Gastrocnemius medialis (tissue), 4 donors: ENCODE measurements at regions not wholly inside any gene's neighbourhood (a gene's known extent, or its start where the extent isn't known, plus 50 kb on each side); places are given as distances from the start of the nearest gene placed in this dataset.

Experiments
- ATAC-seq, 2 donors: fragments of 150-250 bp; one replicate each; pipeline ENCODE4 v1.9.1; 2016
- DNase-seq, 2 donors: peaks; one replicate each; pipeline ENCODE4 v3.0.0-alpha.2; 2019
- H3K27ac ChIP-seq, 4 donors: fragments of 200-600 bp; sonication (generic); 1 replicate in 1 of 4; 2 replicates in 3 of 4; pipeline ENCODE4 v1.5.1; 2016 to 2018; ENCODE audit warnings: mild to moderate bottlenecking in 2 of 4, moderate library complexity in 1 of 4
- H3K27me3 ChIP-seq, 3 donors: fragments of 200-600 bp; sonication (generic) in 2 of 3; 1 replicate in 1 of 3; 2 replicates in 2 of 3; pipeline versions ENCODE4 v1.5.1 to v1.6.0; 2016 to 2019; ENCODE audit warnings: mild to moderate bottlenecking in 1 of 3, moderate library complexity in 1 of 3
- H3K36me3 ChIP-seq, 2 donors: fragments of 200-600 bp; sonication (generic) in 1 of 2; one replicate each; pipeline ENCODE4 v1.5.1; 2017 to 2018
- H3K4me1 ChIP-seq, 2 donors: fragments of 200-600 bp; sonication (generic) in 1 of 2; one replicate each; pipeline ENCODE4 v1.5.1; 2016 to 2017; ENCODE audit warnings: mild to moderate bottlenecking in 2 of 2
- H3K4me3 ChIP-seq, 4 donors: fragments of 200-600 bp; sonication (generic) in 3 of 4; 1 replicate in 1 of 4; 2 replicates in 3 of 4; pipeline ENCODE4 v1.5.1; 2016 to 2019; ENCODE audit warnings: mild to moderate bottlenecking in 2 of 4
- H3K9me3 ChIP-seq, 3 donors: fragments of 200-600 bp; sonication (generic) in 2 of 3; 1 replicate in 1 of 3; 2 replicates in 2 of 3; pipeline ENCODE4 v1.5.1; 2016 to 2019
- POLR2A ChIP-seq, 2 donors: fragments of 450-650 bp; IDR thresholded peaks; one replicate each; pipeline ENCODE4 v1.6.1; 2017; ENCODE audit warnings: antibody characterized with exemption in 2 of 2, mild to moderate bottlenecking in 2 of 2, moderate library complexity in 2 of 2
- in situ Hi-C, 4 donors: fragments of 200-750 bp; cut with MboI; loops; one replicate each; pipeline versions ENCODE4 v1.15.0 to v1.8.0; 2017; ENCODE audit warnings: low sequenced_read_pairs in 4 of 4
- intact Hi-C: fragments of 100-400 bp; cut with DNase I; formaldehyde crosslinking; loops from one replicate; pipeline ENCODE4 v1.15.1; 2023; ENCODE audit warnings: low total_unique reads
- TF ChIP-seq, protein P1 (sequence below), 5 experiments: fragments of 450-650 bp in 3 of 5; fragments of 200-600 bp in 2 of 5; sonication (generic) in 2 of 5; IDR thresholded peaks in 4 of 5; conservative IDR thresholded peaks in 1 of 5; 1 replicate in 4 of 5; 2 replicates in 1 of 5; pipeline ENCODE4 v1.5.1; 2016 to 2019; ENCODE audit warnings: antibody characterized with exemption in 5 of 5, mild to moderate bottlenecking in 3 of 5, moderate library complexity in 3 of 5

DNA sequence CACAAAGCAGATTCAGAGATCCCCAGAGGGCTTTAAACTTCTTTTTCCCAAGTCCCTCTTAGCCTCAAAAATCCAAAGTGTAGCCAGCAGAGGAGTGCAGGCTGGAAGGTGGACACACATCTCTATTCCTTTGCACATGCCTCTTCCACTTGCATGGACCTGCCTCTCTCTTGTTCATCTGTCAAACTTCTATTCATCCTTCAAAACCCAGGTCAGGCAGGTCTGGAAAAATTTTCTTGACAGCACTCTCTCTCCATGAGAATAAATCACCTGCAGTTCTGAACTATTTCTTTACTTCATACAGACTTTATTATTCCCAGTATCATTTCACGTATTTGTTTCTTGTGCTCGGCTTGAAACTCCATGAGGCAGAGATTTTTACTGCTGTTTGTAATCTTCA is 127.5 kb downstream of the SS18 start:
- DNase-seq (no peak), ATAC-seq (no peak)
- in situ Hi-C loops (no loop called here), intact Hi-C loops (no loop called here)
- Histone ChIP-seq H3K27me3 (no peaks in the 10 kb centered on the region), H3K27ac (no peak overlapping the region), H3K4me1 (no peaks in the 10 kb centered on the region), H3K36me3 (no peaks in the 10 kb centered on the region), H3K9me3 (no peaks in the 10 kb centered on the region), H3K4me3 (no peak overlapping the region)
- no peak for TF ChIP-seq POLR2A (IDR thresholded peaks at IDR 0.05)
- TF ChIP-seq, protein P1, sequence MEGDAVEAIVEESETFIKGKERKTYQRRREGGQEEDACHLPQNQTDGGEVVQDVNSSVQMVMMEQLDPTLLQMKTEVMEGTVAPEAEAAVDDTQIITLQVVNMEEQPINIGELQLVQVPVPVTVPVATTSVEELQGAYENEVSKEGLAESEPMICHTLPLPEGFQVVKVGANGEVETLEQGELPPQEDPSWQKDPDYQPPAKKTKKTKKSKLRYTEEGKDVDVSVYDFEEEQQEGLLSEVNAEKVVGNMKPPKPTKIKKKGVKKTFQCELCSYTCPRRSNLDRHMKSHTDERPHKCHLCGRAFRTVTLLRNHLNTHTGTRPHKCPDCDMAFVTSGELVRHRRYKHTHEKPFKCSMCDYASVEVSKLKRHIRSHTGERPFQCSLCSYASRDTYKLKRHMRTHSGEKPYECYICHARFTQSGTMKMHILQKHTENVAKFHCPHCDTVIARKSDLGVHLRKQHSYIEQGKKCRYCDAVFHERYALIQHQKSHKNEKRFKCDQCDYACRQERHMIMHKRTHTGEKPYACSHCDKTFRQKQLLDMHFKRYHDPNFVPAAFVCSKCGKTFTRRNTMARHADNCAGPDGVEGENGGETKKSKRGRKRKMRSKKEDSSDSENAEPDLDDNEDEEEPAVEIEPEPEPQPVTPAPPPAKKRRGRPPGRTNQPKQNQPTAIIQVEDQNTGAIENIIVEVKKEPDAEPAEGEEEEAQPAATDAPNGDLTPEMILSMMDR (IDR thresholded peaks at IDR 0.05 in 4 of 5, conservative IDR thresholded peaks at IDR 0.05 in 1 of 5): no peak

DNA sequence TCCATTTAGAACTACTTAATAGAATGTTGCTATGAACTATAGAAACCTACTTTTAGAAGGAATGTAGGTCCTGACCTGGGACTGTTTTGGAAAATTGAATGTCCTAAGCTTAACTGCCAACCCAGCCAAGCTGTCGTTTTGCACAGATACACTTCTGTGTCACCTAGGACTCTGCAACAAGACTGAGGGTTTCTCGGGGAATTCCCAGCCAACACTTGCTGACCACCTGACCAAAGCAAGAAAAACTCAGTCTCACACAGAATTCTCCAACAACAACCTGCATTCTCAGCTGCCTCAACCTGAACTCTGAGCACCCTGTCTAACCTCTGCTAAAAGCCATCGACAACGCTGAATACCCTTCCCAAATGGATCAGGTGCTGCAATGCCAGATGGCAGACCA is 128.2 kb downstream of the SS18 start:
- intact Hi-C loops: no loop called here
- H3K27me3 ChIP-seq: no peaks in the 10 kb centered on the region

DNA sequence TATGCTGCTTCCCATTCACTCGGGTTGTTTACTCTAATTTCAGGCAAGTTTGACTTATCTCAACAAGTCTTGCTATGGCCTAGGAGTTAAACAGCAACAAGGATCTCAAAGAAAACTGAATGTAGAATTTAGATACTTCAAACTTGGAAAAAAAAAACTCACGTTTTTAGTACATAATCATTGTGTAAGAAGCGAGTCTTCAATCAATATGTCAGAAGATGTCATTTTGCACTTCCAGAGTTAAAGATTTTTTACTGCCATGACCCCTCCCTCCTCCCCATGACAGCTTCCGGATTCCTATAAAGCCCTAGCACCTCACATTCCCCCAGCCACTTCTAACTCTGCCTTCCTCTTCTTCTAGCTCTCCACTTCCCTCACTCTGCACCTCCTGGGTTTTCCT is 133.4 kb downstream of the SS18 start:
- in situ Hi-C loops: no loop called here

More for the DNA sequence above, 128.2 kb downstream of the SS18 start:
- ATAC-seq (no peak), DNase-seq (no peak)
- no peak overlapping the region for H3K4me3 ChIP-seq
- TF ChIP-seq POLR2A (IDR thresholded peaks at IDR 0.05): no peak
- TF ChIP-seq, protein P1 (IDR thresholded peaks at IDR 0.05 in 4 of 5, conservative IDR thresholded peaks at IDR 0.05 in 1 of 5): no peak
- no peaks in the 10 kb centered on the region for H3K4me1 ChIP-seq
- in situ Hi-C loops: no loop called here
- no peaks in the 10 kb centered on the region for H3K9me3 ChIP-seq
- no peak overlapping the region for H3K27ac ChIP-seq
- no peaks in the 10 kb centered on the region for H3K36me3 ChIP-seq

DNA sequence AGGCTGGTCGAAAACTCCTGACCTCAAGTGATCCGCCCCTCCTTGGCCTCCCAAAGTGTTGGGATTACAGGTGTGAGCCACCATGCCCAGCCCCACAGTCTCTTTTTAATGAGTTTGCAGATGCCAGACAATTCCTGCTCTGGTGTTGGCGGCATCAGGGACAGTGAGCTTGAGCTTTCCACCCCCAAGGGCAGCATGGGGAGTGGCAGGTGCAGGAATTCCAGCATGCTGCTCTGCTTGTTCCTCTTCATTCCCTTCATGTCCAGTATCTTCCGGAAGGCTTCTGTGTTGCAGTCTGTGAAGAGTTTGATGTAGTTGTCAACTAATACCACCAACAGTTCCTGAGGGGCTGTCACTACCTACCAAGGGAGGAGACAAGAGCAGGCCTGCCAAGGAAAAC is 137.3 kb downstream of the SS18 start:
- ATAC-seq: no peak
- intact Hi-C loops (no loop called here), in situ Hi-C loops (no loop called here)
- H3K4me1 ChIP-seq: no peaks in the 10 kb centered on the region
- TF ChIP-seq POLR2A (IDR thresholded peaks at IDR 0.05): no peak
- TF ChIP-seq, protein P1 (IDR thresholded peaks at IDR 0.05 in 4 of 5, conservative IDR thresholded peaks at IDR 0.05 in 1 of 5): no peak
- H3K27me3 ChIP-seq: no peaks in the 10 kb centered on the region
- no peak for DNase-seq
- no peak overlapping the region for H3K4me3 ChIP-seq
- H3K36me3 ChIP-seq: no peaks in the 10 kb centered on the region
- no peak overlapping the region for H3K27ac ChIP-seq
- no peaks in the 10 kb centered on the region for H3K9me3 ChIP-seq

More for the DNA sequence above, 133.4 kb downstream of the SS18 start:
- no peak for DNase-seq
- Histone ChIP-seq H3K9me3 (no peaks in the 10 kb centered on the region), H3K36me3 (no peaks in the 10 kb centered on the region), H3K27ac (no peak overlapping the region), H3K27me3 (no peaks in the 10 kb centered on the region), H3K4me1 (no peaks in the 10 kb centered on the region), H3K4me3 (no peak overlapping the region)
- ATAC-seq: no peak
- intact Hi-C loops: no loop called here
- TF ChIP-seq POLR2A (IDR thresholded peaks at IDR 0.05): no peak
- TF ChIP-seq, protein P1 (IDR thresholded peaks at IDR 0.05 in 4 of 5, conservative IDR thresholded peaks at IDR 0.05 in 1 of 5): no peak

DNA sequence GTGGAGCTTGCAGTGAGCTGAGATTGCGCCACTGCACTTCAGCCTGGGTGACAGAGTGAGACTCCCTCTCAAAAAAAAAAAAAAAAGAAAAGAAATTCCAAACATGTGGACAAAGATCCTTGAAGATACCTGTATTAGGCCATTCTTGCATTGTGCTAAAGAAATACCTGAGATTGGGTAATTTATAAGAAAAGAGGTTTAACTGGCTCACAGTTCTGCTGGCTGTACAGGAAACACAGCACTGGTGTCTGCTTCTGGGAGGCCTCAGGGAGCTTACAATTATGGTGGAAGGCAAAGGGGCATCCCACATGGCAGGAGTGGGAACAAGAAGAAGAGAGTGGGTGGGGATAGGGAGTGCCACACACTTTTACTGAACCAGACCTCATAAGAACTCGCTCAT is 140.1 kb downstream of the SS18 start:
- ATAC-seq (no peak), DNase-seq (no peak)
- H3K9me3 ChIP-seq: no peaks in the 10 kb centered on the region
- no peak overlapping the region for H3K4me3 ChIP-seq
- H3K4me1 ChIP-seq: no peaks in the 10 kb centered on the region
- no peaks in the 10 kb centered on the region for H3K27me3 ChIP-seq
- in situ Hi-C loops: no loop called here
- no peak for TF ChIP-seq POLR2A (IDR thresholded peaks at IDR 0.05)
- TF ChIP-seq, protein P1 (IDR thresholded peaks at IDR 0.05 in 4 of 5, conservative IDR thresholded peaks at IDR 0.05 in 1 of 5): no peak
- no peaks in the 10 kb centered on the region for H3K36me3 ChIP-seq
- no peak overlapping the region for H3K27ac ChIP-seq
- intact Hi-C loops: no loop called here
